HCT116 (cell line): ENCODE measurements at regions not wholly inside any gene's neighbourhood (a gene's known extent, or its start where the extent isn't known, plus 50 kb on each side); places are given as distances from the start of the nearest gene placed in this dataset.

ENCODE experiments used
- ATAC-seq: fragments of 200-7000 bp; cut with Tn5 transposase; 2 replicates; pipeline ENCODE4 v1.9.1; 2020; ENCODE audit warnings: mild to moderate bottlenecking, moderate library complexity
- BruUV-seq: library from RNA; stranded (reverse); fragments of 400-500 nt; replicated peaks from 2 replicates; lab custom pipeline; 2021; lab: Mats Ljungman, UMichigan
- CTCF ChIA-PET: fragments of 300-600 bp; sonication (Branson Sonifier 250); formaldehyde crosslinking; loops from one replicate; lab custom pipeline; 2021; ENCODE audit warnings: antibody characterized with exemption; lab: Charles Lee
- POLR2A ChIA-PET: fragments of 300-600, 350-600 bp; sonication (Branson Sonifier 250); formaldehyde crosslinking; loops from one replicate; lab custom pipeline; 2021; ENCODE audit warnings: antibody characterized with exemption; lab: Charles Lee
- RAD21 ChIA-PET, 2 experiments: fragments of 300-600 bp; sonication (Branson Sonifier 250); formaldehyde crosslinking; loops; one replicate each; lab custom pipeline; 2023; ENCODE audit warnings: low total read pairs in 2 of 2; ENCODE audit not compliant: uncharacterized antibody in 2 of 2, unreplicated experiment in 2 of 2, low non-redundant PET in 1 of 2; lab: Charles Lee
- DNase-seq: peaks from one replicate; pipeline ENCODE4 v3.0.0-alpha.2; 2010; ENCODE audit warnings: low read depth, low spot score
- H2AFZ ChIP-seq: fragments of 200-600 bp; shearing (Covaris generic), sonication (generic); 2 replicates; pipeline ENCODE4 v1.6.1; 2017; ENCODE audit warnings: low read depth, mixed run types, mixed read lengths, antibody characterized with exemption, low read length; ENCODE audit not compliant: poor library complexity, severe bottlenecking
- H3K27ac ChIP-seq: 2 replicates; pipeline ENCODE4 v1.5.1; 2012; ENCODE audit warnings: low read depth, low read length
- H3K27me3 ChIP-seq: fragments of 200-600 bp; sonication (generic); 2 replicates; pipeline ENCODE4 v1.6.1; 2016; ENCODE audit warnings: mixed run types, low read length, mixed read lengths; ENCODE audit not compliant: insufficient read depth
- H3K36me3 ChIP-seq, 2 experiments: fragments of 200-500 bp in 1 of 2; fragments of 200-600 bp in 1 of 2; sonication (Bioruptor generic) in 1 of 2; sonication (generic) in 1 of 2; 2 replicates each; pipeline versions ENCODE4 v1.5.1 to v1.6.1; 2014 to 2016; ENCODE audit warnings: low read length in 2 of 2, inconsistent platforms in 1 of 2, mixed read lengths in 1 of 2, mixed run types in 1 of 2; ENCODE audit not compliant: insufficient read depth in 2 of 2, control insufficient read depth in 1 of 2
- H3K4me1 ChIP-seq, 2 experiments: fragments of 200-600 bp in 1 of 2; sonication (generic) in 1 of 2; 2 replicates each; pipeline versions ENCODE4 v1.5.1 to v1.6.1; 2012 to 2017; ENCODE audit warnings: low read length in 2 of 2, inconsistent platforms in 1 of 2, mild to moderate bottlenecking in 1 of 2, mixed read lengths in 1 of 2, mixed run types in 1 of 2, moderate library complexity in 1 of 2; ENCODE audit not compliant: insufficient read depth in 2 of 2, control insufficient read depth in 1 of 2
- H3K4me2 ChIP-seq: fragments of 200-600 bp; sonication (generic); 2 replicates; pipeline ENCODE4 v1.6.1; 2017; ENCODE audit warnings: mixed run types, low read length, mixed read lengths
- H3K4me3 ChIP-seq, 2 experiments: fragments of 200-600 bp in 1 of 2; sonication (generic) in 1 of 2; replicated peaks in 1 of 2; 2 replicates each; pipeline ENCODE4 v1.5.1; 2011 to 2016; ENCODE audit warnings: low read length in 2 of 2, control low read depth in 1 of 2, low read depth in 1 of 2, mild to moderate bottlenecking in 1 of 2, mixed read lengths in 1 of 2, mixed run types in 1 of 2
- H3K79me2 ChIP-seq: fragments of 200-600 bp; sonication (generic); 2 replicates; pipeline ENCODE4 v1.6.1; 2017; ENCODE audit warnings: mild to moderate bottlenecking, mixed run types, low read length, moderate library complexity, mixed read lengths; ENCODE audit not compliant: insufficient read depth
- H3K9ac ChIP-seq: fragments of 200-600 bp; sonication (generic); 2 replicates; pipeline ENCODE4 v1.6.1; 2016; ENCODE audit warnings: low read length, mixed read lengths
- H3K9me2 ChIP-seq: fragments of 200-600 bp; sonication (generic), shearing (Covaris generic); 2 replicates; pipeline ENCODE4 v1.6.1; 2017; ENCODE audit warnings: mixed run types, mild to moderate bottlenecking, moderate library complexity; ENCODE audit not compliant: insufficient read depth
- H3K9me3 ChIP-seq, 2 experiments: fragments of 200-500 bp in 1 of 2; fragments of 200-600 bp in 1 of 2; sonication (Bioruptor generic) in 1 of 2; sonication (generic) in 1 of 2; 2 replicates each; pipeline ENCODE4 v1.6.1; 2014 to 2017; ENCODE audit warnings: low read length in 2 of 2, mixed read lengths in 2 of 2, inconsistent platforms in 1 of 2, low read depth in 1 of 2, mild to moderate bottlenecking in 1 of 2, mixed run types in 1 of 2, moderate library complexity in 1 of 2; ENCODE audit not compliant: control insufficient read depth in 1 of 2, insufficient read depth in 1 of 2
- H4K20me1 ChIP-seq: fragments of 200-600 bp; sonication (generic), shearing (Covaris generic); 2 replicates; pipeline ENCODE4 v1.6.1; 2017; ENCODE audit warnings: mixed run types, mild to moderate bottlenecking, moderate library complexity; ENCODE audit not compliant: insufficient read depth
- ATF3 ChIP-seq: IDR thresholded peaks from 2 replicates; pipeline ENCODE4 v1.6.1; 2012
- EGR1 ChIP-seq: IDR thresholded peaks from 2 replicates; pipeline ENCODE4 v1.6.1; 2012; ENCODE audit warnings: low read depth
- ELF1 ChIP-seq: IDR thresholded peaks from 2 replicates; pipeline ENCODE4 v1.6.1; 2012; ENCODE audit warnings: low read depth, borderline replicate concordance
- EZH2 ChIP-seq: fragments of 200-600 bp; sonication (generic); IDR thresholded peaks from 2 replicates; pipeline ENCODE4 v1.6.1; 2017; ENCODE audit warnings: antibody characterized with exemption, mixed run types
- RAD21 ChIP-seq: IDR thresholded peaks from 2 replicates; pipeline ENCODE4 v1.6.1; 2012; ENCODE audit warnings: low read depth, mild to moderate bottlenecking
- REST ChIP-seq: IDR thresholded peaks from 2 replicates; pipeline ENCODE4 v1.6.1; 2012; ENCODE audit warnings: low read depth
- TCF7L2 ChIP-seq: IDR thresholded peaks from 2 replicates; pipeline ENCODE4 v1.7.0; 2011; ENCODE audit warnings: borderline replicate concordance, inconsistent platforms; ENCODE audit not compliant: insufficient read depth, insufficient read length; ENCODE audit errors: extremely low read depth
- ZFX ChIP-seq: fragments of 450-650 bp; IDR thresholded peaks from 2 replicates; pipeline ENCODE4 v1.6.1; 2017
- intact Hi-C: fragments of 100-400 bp; cut with micrococcal nuclease; formaldehyde crosslinking; loops from 2 replicates; pipeline ENCODE4 v1.10.0; 2022
- TF ChIP-seq, protein P1 (sequence below), 3 experiments: fragments of 200-600 bp in 1 of 3; sonication (generic) in 1 of 3; IDR thresholded peaks in 2 of 3; conservative IDR thresholded peaks in 1 of 3; 2 replicates each; pipeline ENCODE4 v1.5.1; 2012 to 2017; ENCODE audit warnings: low read depth in 2 of 3, low read length in 2 of 3, antibody characterized with exemption in 1 of 3, borderline replicate concordance in 1 of 3, control low read depth in 1 of 3, mild to moderate bottlenecking in 1 of 3, mixed read lengths in 1 of 3, mixed run types in 1 of 3, moderate library complexity in 1 of 3; ENCODE audit not compliant: insufficient read depth in 1 of 3

GRCh38 chr2:47697000-47697601, 85.8 kb upstream of the MSH6 start (continued):
- TF ChIP-seq, protein P1, sequence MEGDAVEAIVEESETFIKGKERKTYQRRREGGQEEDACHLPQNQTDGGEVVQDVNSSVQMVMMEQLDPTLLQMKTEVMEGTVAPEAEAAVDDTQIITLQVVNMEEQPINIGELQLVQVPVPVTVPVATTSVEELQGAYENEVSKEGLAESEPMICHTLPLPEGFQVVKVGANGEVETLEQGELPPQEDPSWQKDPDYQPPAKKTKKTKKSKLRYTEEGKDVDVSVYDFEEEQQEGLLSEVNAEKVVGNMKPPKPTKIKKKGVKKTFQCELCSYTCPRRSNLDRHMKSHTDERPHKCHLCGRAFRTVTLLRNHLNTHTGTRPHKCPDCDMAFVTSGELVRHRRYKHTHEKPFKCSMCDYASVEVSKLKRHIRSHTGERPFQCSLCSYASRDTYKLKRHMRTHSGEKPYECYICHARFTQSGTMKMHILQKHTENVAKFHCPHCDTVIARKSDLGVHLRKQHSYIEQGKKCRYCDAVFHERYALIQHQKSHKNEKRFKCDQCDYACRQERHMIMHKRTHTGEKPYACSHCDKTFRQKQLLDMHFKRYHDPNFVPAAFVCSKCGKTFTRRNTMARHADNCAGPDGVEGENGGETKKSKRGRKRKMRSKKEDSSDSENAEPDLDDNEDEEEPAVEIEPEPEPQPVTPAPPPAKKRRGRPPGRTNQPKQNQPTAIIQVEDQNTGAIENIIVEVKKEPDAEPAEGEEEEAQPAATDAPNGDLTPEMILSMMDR (IDR thresholded peaks at IDR 0.05 in 2 of 3, conservative IDR thresholded peaks at IDR 0.05 in 1 of 3; ENCODE audit: borderline replicate concordance in 1 of 3, insufficient read depth in 1 of 3, low read depth in 2 of 3, low read length in 2 of 3): no peak
- TF ChIP-seq, all 23 proteins: peak for 0

- ChIA-PET RAD21 (no interaction called here), CTCF (no interaction called here), POLR2A (no interaction called here)
- Histone ChIP-seq H2AFZ (no peak overlapping the region), H3K27me3 (no peaks in the 10 kb centered on the region), H3K4me3 (no peak overlapping the region), H3K27ac (no peak overlapping the region), H3K4me1 (no peaks in the 10 kb centered on the region), H3K9ac (no peak overlapping the region), H3K79me2 (no peaks in the 10 kb centered on the region), H3K9me3 (no peaks in the 10 kb centered on the region), H3K36me3 (no peaks in the 10 kb centered on the region), H4K20me1 (no peaks in the 10 kb centered on the region), H3K4me2 (no peak overlapping the region), H3K9me2 (no peaks in the 10 kb centered on the region)
- TF ChIP-seq ZFX (no peak), EZH2 (no peak), ELF1 (no peak), TCF7L2 (no peak), ATF3 (no peak), RAD21 (no peak), EGR1 (no peak), REST (no peak)
- no TSS peak for BruUV-seq
- no peak for ATAC-seq
- intact Hi-C loops: no loop called here
- no peak for DNase-seq
Measured at GRCh38 chr2:47696478-47696831, 86.5 kb upstream of the MSH6 start.
